ENCODE measurements at regions not wholly inside any gene's neighbourhood (a gene's known extent, or its start where the extent isn't known, plus 50 kb on each side); places are given as distances from the start of the nearest gene placed in this dataset.

DNA sequence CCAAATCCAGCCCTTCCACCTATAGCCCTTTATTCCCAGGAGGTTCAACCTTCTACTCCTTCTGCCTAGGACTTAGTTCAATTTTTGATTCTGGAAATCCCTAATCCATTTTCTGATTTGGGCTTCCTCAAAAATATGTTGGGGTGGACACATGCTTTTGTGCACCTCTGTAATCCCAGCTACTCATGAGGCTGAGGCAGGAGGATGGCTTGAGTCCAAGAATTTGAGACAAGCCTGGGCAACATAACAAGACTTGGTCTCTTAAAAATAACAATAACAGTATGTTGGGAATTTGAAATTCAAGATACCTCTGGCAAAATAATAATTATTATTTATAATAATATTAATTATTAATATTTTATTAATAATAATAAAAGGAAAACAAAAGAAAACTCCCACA lies 188.7 kb upstream of the TLE4 start:
- Histone ChIP-seq H3K36me3 (no peaks in the 10 kb centered on the region), H3K4me1 (no peaks in the 10 kb centered on the region), H3K9me3 (peaks cover 0 to 7% of the 10 kb centered on the region in 2 donors), H3K4me3 (no peak overlapping the region), H3K27me3 (no peaks in the 10 kb centered on the region), H3K27ac (no peak overlapping the region)
- intact Hi-C loops (cut with DNase I; ENCODE audit: low total_unique reads) (no loop called here), in situ Hi-C loops (cut with MboI; ENCODE audit: low pct_ligation_motif_present in 1 of 4, low pct_unique_long_range_greater_than_20kb in 1 of 4, low sequenced_read_pairs in 3 of 4) (no loop called here)
- TF ChIP-seq EP300 (IDR thresholded peaks at IDR 0.05; ENCODE audit: low read depth) (no peak), POLR2AphosphoS5 (IDR thresholded peaks at IDR 0.05) (no peak), CTCF (IDR thresholded peaks at IDR 0.05) (no peak), POLR2A (IDR thresholded peaks at IDR 0.05) (no peak)
- DNase-seq = no peak

DNA sequence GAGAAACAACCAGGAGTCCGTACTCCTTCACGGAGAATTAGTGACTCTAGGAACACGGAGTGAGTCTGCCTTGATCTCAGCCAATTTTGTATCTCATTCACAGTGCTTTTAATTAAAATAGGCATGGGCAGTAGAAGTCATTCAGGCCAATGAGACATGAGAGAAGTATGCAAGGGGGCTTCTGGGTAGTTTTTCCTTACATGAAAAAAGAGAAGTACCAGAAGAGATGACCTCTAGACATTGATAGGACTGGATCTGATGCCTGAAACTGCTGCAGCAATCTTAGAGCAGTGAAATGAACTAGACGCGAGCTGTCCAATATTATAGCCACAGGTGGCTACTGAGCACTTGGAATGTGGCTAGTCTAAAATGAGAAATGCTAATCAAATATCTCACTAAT lies 187.7 kb upstream of the TLE4 start:
- no peak for TF ChIP-seq EP300 (IDR thresholded peaks at IDR 0.05; ENCODE audit: low read depth)
- TF ChIP-seq POLR2AphosphoS5 (IDR thresholded peaks at IDR 0.05) = no peak
- no peak for TF ChIP-seq CTCF (IDR thresholded peaks at IDR 0.05)
- TF ChIP-seq POLR2A (IDR thresholded peaks at IDR 0.05) = no peak
- in situ Hi-C loops (cut with MboI; ENCODE audit: low pct_ligation_motif_present in 1 of 4, low pct_unique_long_range_greater_than_20kb in 1 of 4, low sequenced_read_pairs in 3 of 4) = no loop called here
- no peaks in the 10 kb centered on the region for H3K36me3 ChIP-seq
- no peak overlapping the region for H3K4me3 ChIP-seq
- peaks cover 0 to 7% of the 10 kb centered on the region in 2 donors for H3K9me3 ChIP-seq
- no peaks in the 10 kb centered on the region for H3K4me1 ChIP-seq
- DNase-seq = no peak
- intact Hi-C loops (cut with DNase I; ENCODE audit: low total_unique reads) = no loop called here
- H3K27me3 ChIP-seq = no peaks in the 10 kb centered on the region
- H3K27ac ChIP-seq = no peak overlapping the region
- WGBS, 2 donors (ENCODE audit: low coverage in 1 of 2) = 90 to 93% methylated on average over 2 to 5 of the region's 5 CpGs

GRCh38 chr9:79384501-79384900 lies 187.3 kb upstream of the TLE4 start:
- intact Hi-C loops (cut with DNase I; ENCODE audit: low total_unique reads) = no loop called here
- Histone ChIP-seq H3K4me3 (no peak overlapping the region), H3K9me3 (peaks cover 0 to 4% of the 10 kb centered on the region in 2 donors), H3K27ac (no peak overlapping the region), H3K36me3 (no peaks in the 10 kb centered on the region), H3K4me1 (no peaks in the 10 kb centered on the region), H3K27me3 (no peaks in the 10 kb centered on the region)
- TF ChIP-seq POLR2A (IDR thresholded peaks at IDR 0.05) (no peak), POLR2AphosphoS5 (IDR thresholded peaks at IDR 0.05) (no peak), CTCF (IDR thresholded peaks at IDR 0.05) (no peak), EP300 (IDR thresholded peaks at IDR 0.05; ENCODE audit: low read depth) (no peak)
- in situ Hi-C loops (cut with MboI; ENCODE audit: low pct_ligation_motif_present in 1 of 4, low pct_unique_long_range_greater_than_20kb in 1 of 4, low sequenced_read_pairs in 3 of 4) = no loop called here
- DNase-seq = no peak
- WGBS, 2 donors (ENCODE audit: low coverage in 1 of 2) = 61 to 100% methylated on average over 1 of the region's 1 CpG

GRCh38 chr9:79387101-79387835 lies 184.5 kb upstream of the TLE4 start:
- in situ Hi-C loops (cut with MboI; ENCODE audit: low pct_ligation_motif_present in 1 of 4, low pct_unique_long_range_greater_than_20kb in 1 of 4, low sequenced_read_pairs in 3 of 4) = no loop called here
- H3K27ac ChIP-seq = no peak overlapping the region
- WGBS, 2 donors (ENCODE audit: low coverage in 1 of 2) = 62 to 73% methylated on average over 5 of the region's 5 CpGs

More at GRCh38 chr9:79387101-79387835, 184.5 kb upstream of the TLE4 start:
- no peak for DNase-seq
- Histone ChIP-seq H3K36me3 (no peaks in the 10 kb centered on the region), H3K4me1 (no peaks in the 10 kb centered on the region), H3K27me3 (no peaks in the 10 kb centered on the region), H3K9me3 (no peaks in the 10 kb centered on the region), H3K4me3 (no peak overlapping the region)
- TF ChIP-seq CTCF (IDR thresholded peaks at IDR 0.05) = no peak
- TF ChIP-seq POLR2AphosphoS5 (IDR thresholded peaks at IDR 0.05) = no peak
- no peak for TF ChIP-seq EP300 (IDR thresholded peaks at IDR 0.05; ENCODE audit: low read depth)
- no peak for TF ChIP-seq POLR2A (IDR thresholded peaks at IDR 0.05)
- intact Hi-C loops (cut with DNase I; ENCODE audit: low total_unique reads) = no loop called here

Measured in transverse colon (tissue), 4 donors.